ENCODE measurements at regions not wholly inside any gene's neighbourhood (a gene's known extent, or its start where the extent isn't known, plus 50 kb on each side); places are given as distances from the start of the nearest gene placed in this dataset.

- DNase-seq (ENCODE audit: low read depth) = no peak
Observed at GRCh38 chr6:169165561-169166300, 87.9 kb downstream of the THBS2 start.

GRCh38 chr6:169164986-169165385, 88.7 kb downstream of the THBS2 start:
- no peak for DNase-seq (ENCODE audit: low read depth)

GRCh38 chr6:169164451-169164850, 89.2 kb downstream of the THBS2 start:
- DNase-seq (ENCODE audit: low read depth) = no peak

- no peak for DNase-seq (ENCODE audit: low read depth)
Observed at GRCh38 chr6:169163411-169163901, 90.2 kb downstream of the THBS2 start.

- DNase-seq (ENCODE audit: low read depth) = no peak
Observed at GRCh38 chr6:169162752-169163407, 90.8 kb downstream of the THBS2 start.

- DNase-seq (ENCODE audit: low read depth) = no peak
Observed at GRCh38 chr6:169162249-169162648, 91.4 kb downstream of the THBS2 start.

GRCh38 chr6:169161572-169162167, 92.0 kb downstream of the THBS2 start:
- no peak for DNase-seq (ENCODE audit: low read depth)

- DNase-seq (ENCODE audit: low read depth) = no peak
Observed at GRCh38 chr6:169160855-169161560, 92.6 kb downstream of the THBS2 start.

- DNase-seq (ENCODE audit: low read depth) = no peak
Observed at GRCh38 chr6:169160091-169160854, 93.4 kb downstream of the THBS2 start.

- DNase-seq (ENCODE audit: low read depth) = no peak
Observed at GRCh38 chr6:169159331-169159730, 94.3 kb downstream of the THBS2 start.

GRCh38 chr6:169158691-169159090, 95.0 kb downstream of the THBS2 start:
- DNase-seq (ENCODE audit: low read depth) = no peak

- no peak for DNase-seq (ENCODE audit: low read depth)
Observed at GRCh38 chr6:169158174-169158573, 95.5 kb downstream of the THBS2 start.

GRCh38 chr6:169157197-169158148, 96.2 kb downstream of the THBS2 start:
- no peak for DNase-seq (ENCODE audit: low read depth)

- DNase-seq (ENCODE audit: low read depth) = no peak
Observed at GRCh38 chr6:169156793-169157147, 96.9 kb downstream of the THBS2 start.

- no peak for DNase-seq (ENCODE audit: low read depth)
Observed at GRCh38 chr6:169156108-169156792, 97.4 kb downstream of the THBS2 start.

- no peak for DNase-seq (ENCODE audit: low read depth)
Observed at GRCh38 chr6:169155481-169155880, 98.2 kb downstream of the THBS2 start.

- no peak for DNase-seq (ENCODE audit: low read depth)
Observed at GRCh38 chr6:169153401-169153800, 100.2 kb downstream of the THBS2 start.

- no peak for DNase-seq (ENCODE audit: low read depth)
Observed at GRCh38 chr6:169146521-169146920, 107.1 kb downstream of the THBS2 start.

- no peak for DNase-seq (ENCODE audit: low read depth)
Observed at GRCh38 chr6:169145991-169146501, 107.6 kb downstream of the THBS2 start.

- DNase-seq (ENCODE audit: low read depth) = no peak
Observed at GRCh38 chr6:169145496-169145895, 108.2 kb downstream of the THBS2 start.

Measured in T follicular helper cell (primary cell).